B cell (primary cell): ENCODE measurements at regions not wholly inside any gene's neighbourhood (a gene's known extent, or its start where the extent isn't known, plus 50 kb on each side); places are given as distances from the start of the nearest gene placed in this dataset.

ENCODE experiments used
- EZH2 ChIP-seq: IDR thresholded peaks from 2 replicates; pipeline ENCODE4 v1.6.1; 2012; ENCODE audit warnings: borderline replicate concordance, low read depth, mild to moderate bottlenecking, moderate library complexity, low read length; ENCODE audit not compliant: insufficient read depth, poor library complexity, severe bottlenecking
- TF ChIP-seq, protein P1 (sequence below): fragments of 200-600 bp; IDR thresholded peaks from one replicate; pipeline ENCODE4 v1.8.0; 2022; ENCODE audit warnings: antibody characterized with exemption, mild to moderate bottlenecking

DNA sequence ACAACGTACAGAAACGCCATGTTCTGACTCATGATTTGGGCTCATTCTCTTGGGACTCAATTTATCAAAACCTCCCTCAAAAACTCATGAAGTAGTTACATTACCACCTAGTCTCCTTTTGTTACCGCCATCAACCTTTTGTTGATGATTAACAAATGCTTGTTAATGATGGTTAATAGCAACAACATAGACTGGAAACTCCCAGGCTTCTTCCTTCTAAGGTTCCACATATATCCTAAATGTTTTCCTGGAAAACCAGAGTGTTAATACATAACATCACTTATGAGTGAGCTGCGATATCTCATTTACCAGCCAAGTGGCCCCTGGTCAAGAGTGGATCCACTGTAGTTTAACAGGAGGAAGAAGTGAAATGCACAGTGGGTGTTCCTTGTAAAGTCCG lies 176.3 kb downstream of the ERMARD start:
- TF ChIP-seq, protein P1, sequence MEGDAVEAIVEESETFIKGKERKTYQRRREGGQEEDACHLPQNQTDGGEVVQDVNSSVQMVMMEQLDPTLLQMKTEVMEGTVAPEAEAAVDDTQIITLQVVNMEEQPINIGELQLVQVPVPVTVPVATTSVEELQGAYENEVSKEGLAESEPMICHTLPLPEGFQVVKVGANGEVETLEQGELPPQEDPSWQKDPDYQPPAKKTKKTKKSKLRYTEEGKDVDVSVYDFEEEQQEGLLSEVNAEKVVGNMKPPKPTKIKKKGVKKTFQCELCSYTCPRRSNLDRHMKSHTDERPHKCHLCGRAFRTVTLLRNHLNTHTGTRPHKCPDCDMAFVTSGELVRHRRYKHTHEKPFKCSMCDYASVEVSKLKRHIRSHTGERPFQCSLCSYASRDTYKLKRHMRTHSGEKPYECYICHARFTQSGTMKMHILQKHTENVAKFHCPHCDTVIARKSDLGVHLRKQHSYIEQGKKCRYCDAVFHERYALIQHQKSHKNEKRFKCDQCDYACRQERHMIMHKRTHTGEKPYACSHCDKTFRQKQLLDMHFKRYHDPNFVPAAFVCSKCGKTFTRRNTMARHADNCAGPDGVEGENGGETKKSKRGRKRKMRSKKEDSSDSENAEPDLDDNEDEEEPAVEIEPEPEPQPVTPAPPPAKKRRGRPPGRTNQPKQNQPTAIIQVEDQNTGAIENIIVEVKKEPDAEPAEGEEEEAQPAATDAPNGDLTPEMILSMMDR = no peak
- TF ChIP-seq EZH2 = no peak
